ENCODE measurements at regions not wholly inside any gene's neighbourhood (a gene's known extent, or its start where the extent isn't known, plus 50 kb on each side); places are given as distances from the start of the nearest gene placed in this dataset.

DNA sequence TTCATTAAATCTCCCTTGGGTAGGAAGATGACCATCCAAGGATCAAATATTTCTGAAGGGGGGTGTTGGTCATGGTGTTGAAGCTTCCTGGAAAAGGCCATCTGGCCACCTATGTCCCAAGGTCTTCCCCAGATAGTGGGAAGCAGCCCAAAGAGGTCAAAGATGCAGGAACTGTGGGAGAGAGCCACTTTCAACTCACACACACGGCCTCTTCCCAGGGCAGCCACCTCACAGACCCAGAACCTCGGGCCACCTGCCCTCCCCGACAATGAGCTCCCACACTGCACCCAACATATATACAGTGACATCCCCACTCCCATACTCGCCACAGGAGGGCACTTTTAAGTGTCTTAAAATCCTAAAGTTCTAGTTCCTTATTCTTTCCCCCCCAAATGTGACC lies 164.5 kb upstream of the ETV3 start:
- no peaks in the 10 kb centered on the region for H3K9me2 ChIP-seq
- H3K36me3 ChIP-seq (replicated peaks in 1 of 2; ENCODE audit: control insufficient read depth in 1 of 2, insufficient read depth in 2 of 2, low read length in 1 of 2) = no peaks in the 10 kb centered on the region
- H3K4me3 ChIP-seq (ENCODE audit: low read depth in 2 of 2, low read length in 1 of 2) = no peak overlapping the region
- H3K4me2 ChIP-seq = no peak overlapping the region
- CTCF ChIA-PET = interaction anchor here (0.6 to 1.0 kb wide), 2 partner anchors 8 to 693 kb away, joined by 3 to 4 read pairs; no protein-coding TSS in a partner anchor
- H4K20me1 ChIP-seq (ENCODE audit: insufficient read depth) = no peaks in the 10 kb centered on the region
- no peaks in the 10 kb centered on the region for H3F3A ChIP-seq (replicated peaks; ENCODE audit: insufficient read depth)
- TF ChIP-seq CTCF (IDR thresholded peaks at IDR 0.05) = no peak
- H2AFZ ChIP-seq (ENCODE audit: low read depth) = no peak overlapping the region
- no peaks in the 10 kb centered on the region for H3K79me2 ChIP-seq (ENCODE audit: insufficient read depth)
- no peaks in the 10 kb centered on the region for H3K27me3 ChIP-seq (ENCODE audit: insufficient read depth)
- no peaks in the 10 kb centered on the region for H3K4me1 ChIP-seq (ENCODE audit: control insufficient read depth in 1 of 2, insufficient read depth in 2 of 2, low read depth in 1 of 2, low read length in 1 of 2)
- no peak for DNase-seq
- no peaks in the 10 kb centered on the region for H3K9me3 ChIP-seq
- WGBS (ENCODE audit: low lambda C conversion rate) = 0% methylated on average over 4 of the region's 4 CpGs
- POLR2A ChIA-PET = no interaction called here
- H3K27ac ChIP-seq (ENCODE audit: low read depth in 2 of 2, low read length in 1 of 2) = no peak overlapping the region
- no peak overlapping the region for H3K9ac ChIP-seq

- no peaks in the 10 kb centered on the region for H3K4me1 ChIP-seq (ENCODE audit: control insufficient read depth in 1 of 2, insufficient read depth in 2 of 2, low read depth in 1 of 2, low read length in 1 of 2)
- no peak overlapping the region for H3K9ac ChIP-seq
- no peaks in the 10 kb centered on the region for H3K79me2 ChIP-seq (ENCODE audit: insufficient read depth)
- H3K4me2 ChIP-seq = no peak overlapping the region
- H3K9me2 ChIP-seq = no peaks in the 10 kb centered on the region
- H3K27me3 ChIP-seq (ENCODE audit: insufficient read depth) = no peaks in the 10 kb centered on the region
- WGBS (ENCODE audit: low lambda C conversion rate) = 9% methylated on average over 3 of the region's 3 CpGs
- H2AFZ ChIP-seq (ENCODE audit: low read depth) = no peak overlapping the region
- H3K9me3 ChIP-seq = no peaks in the 10 kb centered on the region
- no peak overlapping the region for H3K4me3 ChIP-seq (ENCODE audit: low read depth in 2 of 2, low read length in 1 of 2)
- no peaks in the 10 kb centered on the region for H3F3A ChIP-seq (replicated peaks; ENCODE audit: insufficient read depth)
- no peaks in the 10 kb centered on the region for H3K36me3 ChIP-seq (replicated peaks in 1 of 2; ENCODE audit: control insufficient read depth in 1 of 2, insufficient read depth in 2 of 2, low read length in 1 of 2)
- H3K27ac ChIP-seq (ENCODE audit: low read depth in 2 of 2, low read length in 1 of 2) = no peak overlapping the region
- TF ChIP-seq RCOR1 (IDR thresholded peaks at IDR 0.05; ENCODE audit: low read length) (no peak), GATA2 (CRISPR knock-in tag; IDR thresholded peaks at IDR 0.05) (no peak), SMC3 (IDR thresholded peaks at IDR 0.05; ENCODE audit: low read depth, low read length) (no peak), FOXJ3 (CRISPR knock-in tag; IDR thresholded peaks at IDR 0.05) (no peak)
- POLR2A ChIA-PET = no interaction called here
- no peak for DNase-seq
- H4K20me1 ChIP-seq (ENCODE audit: insufficient read depth) = no peaks in the 10 kb centered on the region
- CTCF ChIA-PET = interaction anchor here (0.6 to 1.0 kb wide), 2 partner anchors 9 to 693 kb away, joined by 3 to 4 read pairs; no protein-coding TSS in a partner anchor
Observed at GRCh38 chr1:157302199-157302497, 164.0 kb upstream of the ETV3 start.

DNA sequence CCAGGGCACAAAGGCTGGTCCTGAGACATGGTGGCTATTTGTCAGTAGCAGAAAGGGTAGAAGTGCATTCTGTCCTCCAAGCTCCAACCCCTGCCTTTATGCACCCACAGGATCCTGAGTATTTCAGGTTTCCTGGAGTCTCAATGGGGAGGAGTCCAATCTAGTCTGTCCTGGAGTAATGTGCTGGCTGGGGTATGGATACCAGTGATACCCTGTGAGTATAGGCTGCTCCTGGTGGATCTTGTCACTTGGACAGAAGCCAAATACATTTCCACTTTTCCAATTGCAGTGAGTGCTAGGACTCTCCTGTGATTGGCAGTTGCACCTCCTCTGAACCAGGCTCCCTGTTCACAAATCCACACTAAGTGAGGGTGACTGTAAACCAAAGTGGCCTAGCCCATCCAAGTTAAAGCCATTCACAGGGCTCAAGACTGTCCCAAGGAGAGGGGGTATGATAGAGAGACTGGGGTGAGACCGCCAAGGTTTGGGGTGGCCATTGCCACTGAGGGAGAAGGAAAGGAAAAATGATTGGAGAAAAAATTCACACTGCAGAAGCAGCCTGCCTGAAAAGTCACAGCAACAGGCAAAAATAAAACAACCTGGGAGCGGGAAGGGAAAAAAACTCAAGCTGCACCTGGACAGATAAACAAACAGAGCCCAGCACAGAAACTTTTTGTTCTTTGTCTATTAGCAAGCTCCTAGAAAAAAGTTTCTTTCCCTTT lies 163.4 kb upstream of the ETV3 start:
- H3K4me2 ChIP-seq = no peak overlapping the region
- CTCF ChIA-PET = interaction anchor here (1.0 kb wide), 1 partner anchor 9 kb away, joined by 3 read pairs; no protein-coding TSS in a partner anchor
- TF ChIP-seq CTCF (IDR thresholded peaks at IDR 0.05) (no peak), TAF1 (IDR thresholded peaks at IDR 0.05; ENCODE audit: borderline replicate concordance, low read depth, low read length) (no peak), NRF1 (IDR thresholded peaks at IDR 0.05; ENCODE audit: low read depth, low read length) (no peak), GATA2 (CRISPR knock-in tag; IDR thresholded peaks at IDR 0.05) (no peak)
- TF ChIP-seq, protein P1, sequence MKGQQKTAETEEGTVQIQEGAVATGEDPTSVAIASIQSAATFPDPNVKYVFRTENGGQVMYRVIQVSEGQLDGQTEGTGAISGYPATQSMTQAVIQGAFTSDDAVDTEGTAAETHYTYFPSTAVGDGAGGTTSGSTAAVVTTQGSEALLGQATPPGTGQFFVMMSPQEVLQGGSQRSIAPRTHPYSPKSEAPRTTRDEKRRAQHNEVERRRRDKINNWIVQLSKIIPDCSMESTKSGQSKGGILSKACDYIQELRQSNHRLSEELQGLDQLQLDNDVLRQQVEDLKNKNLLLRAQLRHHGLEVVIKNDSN (IDR thresholded peaks at IDR 0.05; ENCODE audit: borderline replicate concordance, low read depth) = no peak
- TF ChIP-seq, protein P2, sequence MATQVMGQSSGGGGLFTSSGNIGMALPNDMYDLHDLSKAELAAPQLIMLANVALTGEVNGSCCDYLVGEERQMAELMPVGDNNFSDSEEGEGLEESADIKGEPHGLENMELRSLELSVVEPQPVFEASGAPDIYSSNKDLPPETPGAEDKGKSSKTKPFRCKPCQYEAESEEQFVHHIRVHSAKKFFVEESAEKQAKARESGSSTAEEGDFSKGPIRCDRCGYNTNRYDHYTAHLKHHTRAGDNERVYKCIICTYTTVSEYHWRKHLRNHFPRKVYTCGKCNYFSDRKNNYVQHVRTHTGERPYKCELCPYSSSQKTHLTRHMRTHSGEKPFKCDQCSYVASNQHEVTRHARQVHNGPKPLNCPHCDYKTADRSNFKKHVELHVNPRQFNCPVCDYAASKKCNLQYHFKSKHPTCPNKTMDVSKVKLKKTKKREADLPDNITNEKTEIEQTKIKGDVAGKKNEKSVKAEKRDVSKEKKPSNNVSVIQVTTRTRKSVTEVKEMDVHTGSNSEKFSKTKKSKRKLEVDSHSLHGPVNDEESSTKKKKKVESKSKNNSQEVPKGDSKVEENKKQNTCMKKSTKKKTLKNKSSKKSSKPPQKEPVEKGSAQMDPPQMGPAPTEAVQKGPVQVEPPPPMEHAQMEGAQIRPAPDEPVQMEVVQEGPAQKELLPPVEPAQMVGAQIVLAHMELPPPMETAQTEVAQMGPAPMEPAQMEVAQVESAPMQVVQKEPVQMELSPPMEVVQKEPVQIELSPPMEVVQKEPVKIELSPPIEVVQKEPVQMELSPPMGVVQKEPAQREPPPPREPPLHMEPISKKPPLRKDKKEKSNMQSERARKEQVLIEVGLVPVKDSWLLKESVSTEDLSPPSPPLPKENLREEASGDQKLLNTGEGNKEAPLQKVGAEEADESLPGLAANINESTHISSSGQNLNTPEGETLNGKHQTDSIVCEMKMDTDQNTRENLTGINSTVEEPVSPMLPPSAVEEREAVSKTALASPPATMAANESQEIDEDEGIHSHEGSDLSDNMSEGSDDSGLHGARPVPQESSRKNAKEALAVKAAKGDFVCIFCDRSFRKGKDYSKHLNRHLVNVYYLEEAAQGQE (IDR thresholded peaks at IDR 0.05; ENCODE audit: low read depth, low read length) = no peak
- TF ChIP-seq, protein P3, sequence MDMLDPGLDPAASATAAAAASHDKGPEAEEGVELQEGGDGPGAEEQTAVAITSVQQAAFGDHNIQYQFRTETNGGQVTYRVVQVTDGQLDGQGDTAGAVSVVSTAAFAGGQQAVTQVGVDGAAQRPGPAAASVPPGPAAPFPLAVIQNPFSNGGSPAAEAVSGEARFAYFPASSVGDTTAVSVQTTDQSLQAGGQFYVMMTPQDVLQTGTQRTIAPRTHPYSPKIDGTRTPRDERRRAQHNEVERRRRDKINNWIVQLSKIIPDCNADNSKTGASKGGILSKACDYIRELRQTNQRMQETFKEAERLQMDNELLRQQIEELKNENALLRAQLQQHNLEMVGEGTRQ (IDR thresholded peaks at IDR 0.05; ENCODE audit: borderline replicate concordance, low read depth, low read length) = no peak

More for the DNA sequence above, 163.4 kb upstream of the ETV3 start:
- no peak for DNase-seq
- H3K9ac ChIP-seq = no peak overlapping the region
- H3K4me1 ChIP-seq (ENCODE audit: control insufficient read depth in 1 of 2, insufficient read depth in 2 of 2, low read depth in 1 of 2, low read length in 1 of 2) = no peaks in the 10 kb centered on the region
- H3K9me3 ChIP-seq = no peaks in the 10 kb centered on the region
- H4K20me1 ChIP-seq (ENCODE audit: insufficient read depth) = no peaks in the 10 kb centered on the region
- no peaks in the 10 kb centered on the region for H3K27me3 ChIP-seq (ENCODE audit: insufficient read depth)
- H3K36me3 ChIP-seq (replicated peaks in 1 of 2; ENCODE audit: control insufficient read depth in 1 of 2, insufficient read depth in 2 of 2, low read length in 1 of 2) = no peaks in the 10 kb centered on the region
- no peak overlapping the region for H2AFZ ChIP-seq (ENCODE audit: low read depth)
- H3K4me3 ChIP-seq (ENCODE audit: low read depth in 2 of 2, low read length in 1 of 2) = no peak overlapping the region
- no peak overlapping the region for H3K27ac ChIP-seq (ENCODE audit: low read depth in 2 of 2, low read length in 1 of 2)
- WGBS (ENCODE audit: low lambda C conversion rate) = 9% methylated on average over 2 of the region's 2 CpGs
- no peaks in the 10 kb centered on the region for H3K79me2 ChIP-seq (ENCODE audit: insufficient read depth)
- POLR2A ChIA-PET = no interaction called here
- no peaks in the 10 kb centered on the region for H3K9me2 ChIP-seq
- H3F3A ChIP-seq (replicated peaks; ENCODE audit: insufficient read depth) = no peaks in the 10 kb centered on the region

Data from SK-N-SH (cell line).